G401.6 (cell line): ENCODE measurements at regions not wholly inside any gene's neighbourhood (a gene's known extent, or its start where the extent isn't known, plus 50 kb on each side); places are given as distances from the start of the nearest gene placed in this dataset.

Experiments used
- FAIRE-seq: peaks from 2 replicates; lab custom pipeline; 2012; peaks lifted over from hg19 to GRCh38; lab: Jason Lieb, UNC

DNA sequence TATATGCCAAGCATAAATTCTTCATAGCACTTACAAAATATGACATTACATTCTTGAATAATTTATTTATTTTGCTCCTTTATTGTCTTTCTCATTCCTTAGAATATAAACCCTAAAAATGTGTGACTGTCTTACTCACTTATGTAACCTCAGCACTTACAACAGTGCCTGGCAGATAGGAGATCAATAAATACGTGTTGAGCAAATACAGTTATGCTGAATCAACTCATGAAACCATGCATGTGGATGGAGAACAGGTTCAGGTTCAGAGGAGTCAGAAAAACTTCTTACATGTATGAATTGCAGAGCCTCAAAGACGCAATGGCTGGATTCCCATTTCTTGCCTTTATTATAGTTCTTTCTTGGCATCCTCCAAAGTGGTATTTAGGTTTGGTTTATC lies 659.4 kb upstream of the CHAC2 start:
- FAIRE-seq, result no peak

DNA sequence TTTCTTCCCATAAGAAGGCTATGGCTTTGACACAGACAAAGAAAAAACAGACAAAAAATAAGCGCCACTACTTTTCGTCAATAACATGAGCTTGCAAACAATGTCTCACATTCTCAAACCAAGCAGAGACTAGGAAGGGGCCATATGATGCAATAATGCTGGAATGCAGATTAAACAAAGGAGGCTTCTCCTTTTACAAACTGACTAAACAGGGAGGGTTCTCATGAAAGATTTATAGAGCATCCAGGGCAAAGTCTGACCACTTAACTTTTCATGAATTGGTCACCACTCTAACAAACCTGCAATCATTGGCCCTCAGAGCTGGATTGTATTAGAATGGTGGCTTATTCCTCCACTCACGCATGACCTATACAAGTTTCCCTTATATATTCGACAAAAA lies 663.3 kb upstream of the CHAC2 start:
- FAIRE-seq, result no peak

GRCh38 chr2:53103679-53104078 lies 663.9 kb upstream of the CHAC2 start:
- FAIRE-seq, result no peak

DNA sequence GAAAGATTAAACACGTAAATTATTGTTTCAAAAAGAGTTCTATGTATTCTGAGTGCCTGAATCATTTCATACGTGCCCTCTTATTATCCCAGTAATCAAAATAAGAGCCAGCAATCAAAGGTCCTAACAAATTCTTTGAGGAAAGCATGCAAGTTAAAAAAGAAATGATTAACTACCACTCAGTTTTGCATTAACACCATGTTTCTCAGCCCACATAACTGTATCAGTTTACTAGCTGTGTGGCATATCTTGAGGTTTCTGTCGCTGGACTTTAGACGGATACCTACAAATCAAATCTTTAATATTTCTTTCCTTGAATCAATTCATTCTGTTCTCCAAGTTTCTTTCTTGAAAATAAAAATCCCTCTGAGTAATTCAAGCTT lies 668.9 kb upstream of the CHAC2 start:
- FAIRE-seq, result no peak

- no peak for FAIRE-seq
These were observed 671.3 kb upstream of the CHAC2 start for GRCh38 chr2:53096351-53096750.

GRCh38 chr2:53095664-53096063 lies 671.9 kb upstream of the CHAC2 start:
- no peak for FAIRE-seq

DNA sequence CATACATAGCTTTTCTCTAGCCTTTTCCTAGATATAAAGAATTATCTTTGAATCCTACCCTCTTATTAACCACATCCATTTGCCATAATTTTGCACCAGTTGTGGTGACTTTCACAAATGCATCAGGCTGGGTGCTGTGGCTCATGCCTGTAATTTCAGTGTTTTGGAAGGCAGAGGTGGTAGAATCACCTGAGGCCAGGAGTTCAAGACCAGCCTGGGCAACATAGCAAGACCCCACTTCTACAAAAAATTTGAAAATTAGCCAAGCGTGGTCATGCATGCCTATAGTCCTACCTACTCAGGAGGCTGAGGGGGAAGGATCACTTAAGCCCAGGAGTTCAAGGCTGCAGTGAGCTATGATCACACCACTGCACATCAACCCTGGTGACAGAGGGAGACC lies 672.4 kb upstream of the CHAC2 start:
- FAIRE-seq, result no peak

DNA sequence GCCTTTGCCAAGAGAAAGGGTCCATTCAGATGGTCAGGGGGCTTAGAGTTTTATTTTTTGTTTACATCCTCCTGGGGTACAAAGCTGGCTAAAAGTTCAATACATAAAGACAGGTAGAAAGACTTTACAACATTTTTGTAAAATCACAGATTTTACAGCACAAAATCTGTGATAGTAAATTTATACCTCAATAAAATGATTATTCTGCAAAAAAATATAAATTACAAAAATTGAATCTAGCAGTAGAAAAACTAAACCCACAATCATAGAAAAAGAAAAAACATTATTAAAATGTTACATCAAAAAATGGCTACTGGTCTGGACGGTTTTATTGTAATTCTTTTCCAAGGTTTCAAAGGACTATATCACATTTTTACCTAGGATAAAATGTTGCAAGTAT lies 674.2 kb upstream of the CHAC2 start:
- FAIRE-seq, result no peak

DNA sequence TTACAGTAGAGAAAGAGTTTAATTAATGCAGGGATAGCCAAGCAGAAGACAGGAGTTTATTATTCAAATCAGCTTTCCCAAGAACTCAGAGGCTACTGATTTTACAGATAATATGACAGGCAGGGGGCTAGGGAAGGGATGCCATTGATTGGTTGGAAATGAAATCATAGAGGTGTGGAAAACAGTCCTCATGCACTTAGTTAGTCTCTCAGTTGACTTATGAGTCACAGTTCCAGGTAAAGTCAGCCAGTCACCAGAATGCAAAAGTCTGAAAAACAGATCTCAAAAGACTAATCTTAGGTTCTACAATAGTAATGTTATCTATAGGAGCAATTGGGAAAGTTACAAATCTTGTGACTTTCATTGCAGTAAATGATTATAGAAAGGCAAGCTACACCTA lies 676.4 kb upstream of the CHAC2 start:
- FAIRE-seq, result no peak

DNA sequence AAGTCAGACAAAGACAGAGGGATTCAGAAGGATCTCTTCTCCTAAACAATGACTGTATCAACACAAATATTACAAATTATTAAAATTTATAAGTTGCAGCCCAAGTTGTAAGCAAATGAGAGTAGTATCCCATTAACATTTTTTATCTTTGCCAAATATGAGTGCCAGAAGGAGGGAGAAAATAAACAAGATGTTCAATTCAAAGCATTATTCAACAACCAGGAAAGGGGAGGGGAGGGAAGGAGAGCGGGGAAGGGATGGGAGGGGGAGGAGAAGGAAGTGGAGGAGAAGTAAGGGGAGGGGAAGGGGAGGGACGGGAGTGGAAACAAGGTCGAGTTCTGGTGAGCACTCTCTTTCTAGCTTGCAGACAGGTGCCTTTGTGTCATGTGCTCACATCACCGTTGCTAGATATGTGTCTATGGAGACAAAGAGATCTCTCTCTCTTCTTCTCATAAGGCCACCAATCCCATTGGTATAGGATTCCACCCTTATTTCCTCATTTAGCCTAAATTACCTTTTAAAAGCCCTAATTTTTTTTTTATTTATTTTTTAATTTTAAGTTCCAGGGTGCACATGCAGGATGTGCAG lies 679.6 kb upstream of the CHAC2 start:
- FAIRE-seq, result no peak

- FAIRE-seq, result no peak
These were observed 680.2 kb upstream of the CHAC2 start for GRCh38 chr2:53087262-53087873.

DNA sequence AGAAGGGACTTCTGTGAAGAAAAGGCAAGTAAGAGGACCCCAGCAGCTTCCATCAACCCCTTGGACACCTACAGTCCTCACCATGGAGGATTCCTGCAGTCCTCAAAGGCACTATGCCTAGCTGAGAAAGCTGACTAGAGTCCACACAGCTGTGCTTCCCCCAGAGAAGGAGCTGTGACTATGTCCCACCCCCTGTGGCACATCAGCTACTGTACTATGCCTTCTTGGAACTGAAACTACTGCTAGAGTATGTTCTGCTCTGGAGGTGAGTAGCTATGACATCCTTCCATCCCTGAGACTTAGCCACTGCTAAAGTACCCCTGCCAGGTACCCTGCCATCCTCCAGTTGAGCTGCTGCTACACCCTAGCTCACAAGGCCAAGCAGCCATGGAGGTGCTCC lies 690.2 kb upstream of the CHAC2 start:
- FAIRE-seq, result no peak

- FAIRE-seq, result no peak
These were observed 691.8 kb upstream of the CHAC2 start for GRCh38 chr2:53075760-53076159.

GRCh38 chr2:53067533-53067932 lies 700.1 kb upstream of the CHAC2 start:
- no peak for FAIRE-seq

DNA sequence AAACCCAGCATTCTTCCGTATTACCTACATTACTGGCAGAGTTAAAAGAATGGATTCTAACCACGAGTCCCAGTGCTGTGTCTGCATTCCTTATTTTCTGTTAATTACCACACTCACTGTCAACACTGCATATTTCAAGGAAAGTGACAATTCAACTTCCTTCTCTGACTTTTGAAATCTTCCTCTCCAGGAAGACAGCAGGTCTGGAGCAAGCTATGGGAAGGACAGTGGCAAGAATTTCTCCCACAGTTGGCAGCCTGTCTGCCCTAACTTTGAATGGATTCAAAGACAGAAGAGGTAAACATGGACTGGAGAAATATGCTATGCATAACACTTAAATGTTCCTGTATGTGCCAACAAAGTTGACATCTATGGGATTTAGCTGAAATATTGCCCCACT lies 700.5 kb upstream of the CHAC2 start:
- FAIRE-seq, result no peak

DNA sequence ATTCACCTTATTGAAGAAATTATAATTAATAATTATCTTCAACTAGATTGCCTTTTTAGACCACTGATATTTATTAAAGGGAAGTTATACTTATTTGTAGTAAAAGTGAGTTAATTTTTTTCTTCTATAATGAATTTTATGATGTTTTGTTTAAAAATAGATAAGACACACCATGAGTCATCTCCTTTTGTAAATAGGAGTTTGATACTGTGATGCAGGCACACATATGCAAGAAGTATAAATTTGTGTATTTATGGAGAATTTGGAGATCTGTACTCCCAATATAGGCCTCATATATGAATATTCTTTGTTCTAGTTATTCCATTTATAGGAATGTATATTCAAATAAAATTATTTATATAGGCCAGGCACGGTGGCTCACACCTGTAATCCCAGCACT lies 703.5 kb upstream of the CHAC2 start:
- FAIRE-seq, result no peak

DNA sequence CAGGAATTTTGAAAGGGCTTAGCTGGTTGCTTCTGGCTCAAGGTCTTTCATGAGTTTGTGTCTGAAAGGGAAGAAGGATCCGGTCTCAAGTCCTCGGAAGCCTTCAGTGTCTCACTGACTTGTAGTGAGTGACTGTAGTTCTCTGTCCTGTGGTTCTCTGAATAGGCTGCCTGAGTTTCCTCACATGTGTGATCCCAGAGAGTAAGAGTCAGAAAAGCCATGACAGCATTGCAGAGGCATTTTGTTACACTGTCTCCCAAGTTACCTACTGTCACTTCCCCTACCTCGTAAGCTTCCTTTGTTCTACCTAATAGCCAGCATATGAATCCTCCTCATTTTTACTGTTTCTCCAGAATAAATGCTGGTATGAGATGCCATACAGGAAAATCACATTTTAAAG lies 709.1 kb upstream of the CHAC2 start:
- no peak for FAIRE-seq

DNA sequence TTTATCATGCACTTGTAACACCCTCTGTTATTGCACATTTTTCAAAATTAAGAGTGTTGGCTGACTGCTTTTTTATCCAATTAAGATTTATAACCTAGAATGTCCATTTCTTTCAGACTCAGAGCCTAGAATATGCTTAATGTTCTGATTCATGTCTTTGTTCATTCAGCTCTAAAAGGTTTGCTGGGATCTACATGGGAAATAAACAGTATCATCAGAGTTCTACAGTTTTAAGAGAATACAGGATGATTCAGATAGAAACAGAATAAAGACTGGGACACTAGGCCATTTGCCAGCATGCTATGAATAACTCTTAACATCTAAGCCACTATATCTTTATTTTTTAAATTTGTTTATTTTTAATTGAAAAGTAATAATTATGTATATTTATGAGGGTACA lies 713.7 kb upstream of the CHAC2 start:
- FAIRE-seq, result no peak

GRCh38 chr2:53051157-53051556 lies 716.4 kb upstream of the CHAC2 start:
- FAIRE-seq, result no peak

- FAIRE-seq, result no peak
These were observed 726.9 kb upstream of the CHAC2 start for GRCh38 chr2:53040536-53041229.

DNA sequence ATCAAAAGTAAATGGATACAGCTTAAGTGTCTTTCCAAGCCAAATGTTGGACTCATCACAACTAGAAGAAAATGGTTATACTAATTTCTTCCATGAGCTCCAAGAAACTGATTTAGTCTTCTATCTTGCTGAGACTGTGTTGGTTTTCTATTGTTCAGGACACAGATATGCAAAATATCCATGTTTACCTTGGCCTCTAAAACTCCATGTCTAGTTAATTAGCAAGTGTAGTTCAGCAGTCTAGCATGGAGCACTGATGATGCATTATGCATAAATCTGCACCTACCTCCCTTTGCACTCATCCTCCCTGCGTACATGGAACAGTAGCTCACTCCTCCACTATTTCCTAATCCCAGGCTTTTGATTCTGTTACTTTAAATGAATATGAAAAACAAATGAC lies 731.4 kb upstream of the CHAC2 start:
- no peak for FAIRE-seq

GRCh38 chr2:53035153-53035552 lies 732.5 kb upstream of the CHAC2 start:
- no peak for FAIRE-seq

DNA sequence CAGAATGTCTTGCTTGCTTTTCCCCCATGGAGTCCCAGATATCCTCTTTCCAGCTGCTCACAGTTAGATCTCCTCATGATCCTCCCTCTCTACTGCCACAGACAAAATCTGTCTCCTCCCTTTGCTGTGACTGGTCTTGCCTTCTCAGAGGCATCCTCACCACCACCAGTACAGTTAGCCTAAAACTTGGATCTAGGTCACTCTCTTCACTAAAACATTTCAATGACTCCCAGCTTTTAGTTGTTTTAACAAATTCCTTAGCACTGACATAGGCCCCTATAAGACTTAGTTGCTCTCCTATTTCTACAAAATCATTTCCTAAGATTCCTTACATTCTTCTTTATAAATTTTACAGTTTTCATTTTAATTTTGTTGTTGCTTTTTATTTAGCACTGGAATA lies 734.2 kb upstream of the CHAC2 start:
- FAIRE-seq, result no peak

GRCh38 chr2:53028746-53029423 lies 738.7 kb upstream of the CHAC2 start:
- FAIRE-seq, result no peak
